DND-41 (cell line): ENCODE measurements at regions not wholly inside any gene's neighbourhood (a gene's known extent, or its start where the extent isn't known, plus 50 kb on each side); places are given as distances from the start of the nearest gene placed in this dataset.

Source experiments
- ATAC-seq: fragments of 200-7000 bp; cut with Tn5 transposase; 3 replicates; pipeline ENCODE4 v1.9.1; 2021; ENCODE audit warnings: low read depth; ENCODE audit not compliant: insufficient read depth
- DNase-seq: peaks from one replicate; pipeline ENCODE4 v3.0.0-alpha.2; 2020
- H2AFZ ChIP-seq: 2 replicates; pipeline ENCODE4 v1.6.0; 2012; ENCODE audit warnings: low read depth, low read length
- H3K27ac ChIP-seq: 2 replicates; pipeline ENCODE4 v1.5.1; 2012; ENCODE audit warnings: low read length, inconsistent platforms
- H3K27me3 ChIP-seq: fragments of 200-600 bp; sonication (generic); 2 replicates; pipeline ENCODE4 v1.6.0; 2012; ENCODE audit warnings: low read length, mild to moderate bottlenecking, inconsistent platforms; ENCODE audit not compliant: insufficient read depth, poor library complexity
- H3K36me3 ChIP-seq: 2 replicates; pipeline ENCODE4 v1.5.1; 2012; ENCODE audit warnings: low read length, inconsistent platforms; ENCODE audit not compliant: insufficient read depth
- H3K4me1 ChIP-seq: 2 replicates; pipeline ENCODE4 v1.5.1; 2012; ENCODE audit warnings: mild to moderate bottlenecking, low read length; ENCODE audit not compliant: insufficient read depth
- H3K4me2 ChIP-seq: 2 replicates; pipeline ENCODE4 v1.6.0; 2012; ENCODE audit warnings: mild to moderate bottlenecking, moderate library complexity, low read length, inconsistent platforms; ENCODE audit not compliant: insufficient read depth
- H3K4me3 ChIP-seq, 2 experiments: fragments of 200-600 bp in 1 of 2; shearing (Covaris generic) in 1 of 2; 2 replicates each; pipeline ENCODE4 v1.5.1; 2012 to 2016; ENCODE audit warnings: inconsistent platforms in 2 of 2, low read length in 2 of 2, mild to moderate bottlenecking in 2 of 2, low read depth in 1 of 2, moderate library complexity in 1 of 2
- H3K79me2 ChIP-seq: 2 replicates; pipeline ENCODE4 v1.6.0; 2012; ENCODE audit warnings: low read length, inconsistent platforms; ENCODE audit not compliant: insufficient read depth
- H3K9ac ChIP-seq: 2 replicates; pipeline ENCODE4 v1.6.0; 2012; ENCODE audit warnings: low read depth, mild to moderate bottlenecking, inconsistent platforms, low read length, moderate library complexity
- H3K9me3 ChIP-seq: 2 replicates; pipeline ENCODE4 v1.5.1; 2012; ENCODE audit warnings: low read length, moderate library complexity, mild to moderate bottlenecking, inconsistent platforms; ENCODE audit not compliant: insufficient read depth, severe bottlenecking
- H4K20me1 ChIP-seq: 2 replicates; pipeline ENCODE4 v1.6.0; 2012; ENCODE audit warnings: low read length; ENCODE audit not compliant: insufficient read depth
- EZH2 ChIP-seq: IDR thresholded peaks from 3 replicates; pipeline ENCODE4 v1.6.1; 2012; ENCODE audit warnings: borderline replicate concordance, low read depth, mild to moderate bottlenecking, moderate library complexity, low read length, inconsistent platforms; ENCODE audit not compliant: severe bottlenecking
- TF ChIP-seq, protein P1 (sequence below): IDR thresholded peaks from 2 replicates; pipeline ENCODE4 v1.5.1; 2012; ENCODE audit warnings: borderline replicate concordance, low read length, moderate library complexity, mild to moderate bottlenecking; ENCODE audit not compliant: poor library complexity, severe bottlenecking; ENCODE audit errors: extremely low read depth

DNA sequence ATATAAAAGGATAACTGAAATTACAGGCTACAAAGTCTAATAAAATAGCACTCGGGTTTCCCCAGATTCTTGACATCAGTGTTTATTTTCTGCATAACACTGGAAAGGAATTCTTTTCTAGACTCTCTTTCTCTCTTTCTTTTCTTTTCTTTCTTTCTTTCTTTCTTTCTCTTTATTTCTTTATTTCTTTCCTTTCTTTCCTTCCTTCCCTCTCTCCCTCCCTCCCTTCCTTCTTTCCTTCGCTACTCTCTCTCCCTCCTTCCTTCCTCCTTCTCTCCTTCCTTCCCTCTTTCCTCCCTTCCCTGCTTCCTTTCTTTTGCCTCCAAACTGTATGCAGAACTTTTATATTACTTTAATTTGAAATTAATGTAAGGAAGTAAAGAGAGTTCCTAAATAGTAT, 64.5 kb upstream of the GPR45 start:
- DNase-seq (no peak), ATAC-seq (no peak)
- Histone ChIP-seq H3K4me2 (no peak overlapping the region), H4K20me1 (no peaks in the 10 kb centered on the region), H3K9ac (no peak overlapping the region), H3K4me1 (no peaks in the 10 kb centered on the region), H3K27me3 (no peaks in the 10 kb centered on the region), H3K36me3 (no peaks in the 10 kb centered on the region), H3K27ac (no peak overlapping the region), H3K4me3 (no peak overlapping the region), H3K9me3 (no peaks in the 10 kb centered on the region), H2AFZ (no peak overlapping the region), H3K79me2 (no peaks in the 10 kb centered on the region)
- TF ChIP-seq EZH2 = no peak
- TF ChIP-seq, protein P1, sequence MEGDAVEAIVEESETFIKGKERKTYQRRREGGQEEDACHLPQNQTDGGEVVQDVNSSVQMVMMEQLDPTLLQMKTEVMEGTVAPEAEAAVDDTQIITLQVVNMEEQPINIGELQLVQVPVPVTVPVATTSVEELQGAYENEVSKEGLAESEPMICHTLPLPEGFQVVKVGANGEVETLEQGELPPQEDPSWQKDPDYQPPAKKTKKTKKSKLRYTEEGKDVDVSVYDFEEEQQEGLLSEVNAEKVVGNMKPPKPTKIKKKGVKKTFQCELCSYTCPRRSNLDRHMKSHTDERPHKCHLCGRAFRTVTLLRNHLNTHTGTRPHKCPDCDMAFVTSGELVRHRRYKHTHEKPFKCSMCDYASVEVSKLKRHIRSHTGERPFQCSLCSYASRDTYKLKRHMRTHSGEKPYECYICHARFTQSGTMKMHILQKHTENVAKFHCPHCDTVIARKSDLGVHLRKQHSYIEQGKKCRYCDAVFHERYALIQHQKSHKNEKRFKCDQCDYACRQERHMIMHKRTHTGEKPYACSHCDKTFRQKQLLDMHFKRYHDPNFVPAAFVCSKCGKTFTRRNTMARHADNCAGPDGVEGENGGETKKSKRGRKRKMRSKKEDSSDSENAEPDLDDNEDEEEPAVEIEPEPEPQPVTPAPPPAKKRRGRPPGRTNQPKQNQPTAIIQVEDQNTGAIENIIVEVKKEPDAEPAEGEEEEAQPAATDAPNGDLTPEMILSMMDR = no peak

DNA sequence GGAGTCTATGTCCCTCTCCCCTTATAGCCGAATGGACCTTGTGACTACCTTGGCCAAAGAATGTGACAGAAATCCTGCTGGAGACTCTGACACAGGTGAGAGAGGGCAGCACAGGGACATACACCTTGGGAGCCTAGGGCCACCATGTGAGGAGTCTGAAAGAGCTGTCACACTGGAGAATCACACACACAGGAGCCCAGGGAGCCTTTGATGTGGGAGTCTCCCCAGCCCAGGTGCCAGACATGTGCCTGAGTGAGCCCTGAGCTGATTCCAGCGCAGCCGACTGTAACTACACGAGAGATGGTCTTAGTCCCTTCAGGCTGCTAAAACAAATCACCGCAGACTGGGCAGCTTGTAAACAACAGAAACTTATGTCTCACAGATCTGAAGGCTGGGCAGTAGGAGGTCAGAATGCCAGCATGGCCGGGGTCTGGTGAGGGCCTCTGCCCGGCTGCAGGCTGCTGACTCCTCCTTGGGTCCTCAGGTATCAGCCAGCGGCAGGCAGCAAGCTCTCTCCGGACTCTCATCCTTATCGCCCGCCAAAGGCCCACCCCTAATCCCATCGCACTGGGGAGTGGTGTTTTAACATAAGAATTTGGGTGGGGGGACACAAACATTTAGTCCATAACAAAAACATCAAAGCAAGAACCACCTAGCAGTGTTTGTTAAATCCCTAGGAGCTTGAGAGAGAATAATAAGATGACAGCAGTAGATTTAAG, 63.8 kb upstream of the GPR45 start:
- Histone ChIP-seq H3K79me2 (no peaks in the 10 kb centered on the region), H3K36me3 (no peaks in the 10 kb centered on the region), H3K9me3 (no peaks in the 10 kb centered on the region), H3K27ac (no peak overlapping the region), H3K9ac (no peak overlapping the region), H3K4me2 (no peak overlapping the region), H3K4me3 (no peak overlapping the region), H2AFZ (no peak overlapping the region), H4K20me1 (no peaks in the 10 kb centered on the region), H3K27me3 (no peaks in the 10 kb centered on the region), H3K4me1 (no peaks in the 10 kb centered on the region)
- TF ChIP-seq, protein P1 = no peak
- no peak for TF ChIP-seq EZH2
- no peak for DNase-seq
- peak; percentile 53; the same call in 2 of the 3 replicates for ATAC-seq

DNA sequence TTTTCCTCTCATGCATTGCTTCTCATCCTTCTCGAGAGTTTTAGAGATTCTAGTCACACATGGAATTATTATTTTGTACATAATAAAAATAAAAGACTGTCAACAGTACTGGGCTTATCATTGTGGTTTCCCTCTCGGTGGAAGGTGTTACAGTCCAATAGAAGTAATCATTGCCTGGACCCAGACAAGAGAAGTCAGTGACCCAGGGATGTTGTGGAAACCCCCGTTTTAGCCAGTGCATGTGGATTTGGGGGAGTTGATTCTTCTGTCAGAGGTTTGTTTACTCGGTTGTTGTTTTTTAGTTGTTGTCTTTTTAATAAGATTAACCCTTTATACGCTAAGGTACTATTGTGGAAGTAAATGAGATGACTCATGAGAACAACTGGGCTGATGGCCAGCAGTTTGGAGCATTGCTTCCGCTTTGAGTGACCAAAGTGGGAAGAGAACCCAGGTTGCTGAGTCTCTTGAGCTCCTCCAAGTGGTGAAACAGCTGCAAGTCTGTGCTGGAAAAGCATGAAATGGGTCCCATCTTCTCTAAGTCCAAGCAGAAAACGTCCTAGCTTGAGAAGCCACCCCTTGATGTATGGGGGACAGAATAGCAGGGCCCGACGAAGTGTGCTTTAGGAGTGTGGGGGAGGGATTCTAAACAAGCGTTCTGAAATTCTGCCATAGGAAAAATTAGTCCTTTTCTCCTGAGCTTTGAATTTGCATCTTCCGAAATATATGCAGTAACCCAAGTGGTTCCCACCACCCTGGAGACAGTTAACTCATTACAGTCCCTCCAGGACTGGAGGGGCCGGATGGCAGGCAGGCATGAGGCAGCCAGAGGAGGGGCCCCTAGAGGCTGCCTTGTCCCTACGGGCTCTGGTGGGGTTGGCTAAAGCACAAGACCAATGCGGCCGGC, 61.8 kb upstream of the GPR45 start:
- Histone ChIP-seq H3K27me3 (no peaks in the 10 kb centered on the region), H3K4me2 (no peak overlapping the region), H3K79me2 (no peaks in the 10 kb centered on the region), H3K9me3 (no peaks in the 10 kb centered on the region), H3K4me1 (no peaks in the 10 kb centered on the region), H3K9ac (no peak overlapping the region), H3K27ac (no peak overlapping the region), H2AFZ (no peak overlapping the region), H4K20me1 (no peaks in the 10 kb centered on the region), H3K4me3 (no peak overlapping the region), H3K36me3 (no peaks in the 10 kb centered on the region)
- no peak for ATAC-seq
- DNase-seq = no peak
- TF ChIP-seq, protein P1 = peak; percentile 31
- TF ChIP-seq EZH2 = no peak
